22Rv1 (cell line): ENCODE measurements at regions not wholly inside any gene's neighbourhood (a gene's known extent, or its start where the extent isn't known, plus 50 kb on each side); places are given as distances from the start of the nearest gene placed in this dataset.

Source experiments
- ZFX ChIP-seq: fragments of 450-650 bp; IDR thresholded peaks from 2 replicates; pipeline ENCODE4 v1.6.1; 2017; ENCODE audit warnings: antibody characterized with exemption, borderline replicate concordance
- TF ChIP-seq, protein P1 (sequence below): fragments of 450-650 bp; IDR thresholded peaks from 2 replicates; pipeline ENCODE4 v1.5.1; 2017; ENCODE audit warnings: mild to moderate bottlenecking

- TF ChIP-seq, protein P1, sequence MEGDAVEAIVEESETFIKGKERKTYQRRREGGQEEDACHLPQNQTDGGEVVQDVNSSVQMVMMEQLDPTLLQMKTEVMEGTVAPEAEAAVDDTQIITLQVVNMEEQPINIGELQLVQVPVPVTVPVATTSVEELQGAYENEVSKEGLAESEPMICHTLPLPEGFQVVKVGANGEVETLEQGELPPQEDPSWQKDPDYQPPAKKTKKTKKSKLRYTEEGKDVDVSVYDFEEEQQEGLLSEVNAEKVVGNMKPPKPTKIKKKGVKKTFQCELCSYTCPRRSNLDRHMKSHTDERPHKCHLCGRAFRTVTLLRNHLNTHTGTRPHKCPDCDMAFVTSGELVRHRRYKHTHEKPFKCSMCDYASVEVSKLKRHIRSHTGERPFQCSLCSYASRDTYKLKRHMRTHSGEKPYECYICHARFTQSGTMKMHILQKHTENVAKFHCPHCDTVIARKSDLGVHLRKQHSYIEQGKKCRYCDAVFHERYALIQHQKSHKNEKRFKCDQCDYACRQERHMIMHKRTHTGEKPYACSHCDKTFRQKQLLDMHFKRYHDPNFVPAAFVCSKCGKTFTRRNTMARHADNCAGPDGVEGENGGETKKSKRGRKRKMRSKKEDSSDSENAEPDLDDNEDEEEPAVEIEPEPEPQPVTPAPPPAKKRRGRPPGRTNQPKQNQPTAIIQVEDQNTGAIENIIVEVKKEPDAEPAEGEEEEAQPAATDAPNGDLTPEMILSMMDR: no peak
- TF ChIP-seq ZFX: no peak
These were observed 589.9 kb upstream of the SLC35B3 start for GRCh38 chr6:9025228-9025627.
